ENCODE measurements at regions not wholly inside any gene's neighbourhood (a gene's known extent, or its start where the extent isn't known, plus 50 kb on each side); places are given as distances from the start of the nearest gene placed in this dataset.

DNA sequence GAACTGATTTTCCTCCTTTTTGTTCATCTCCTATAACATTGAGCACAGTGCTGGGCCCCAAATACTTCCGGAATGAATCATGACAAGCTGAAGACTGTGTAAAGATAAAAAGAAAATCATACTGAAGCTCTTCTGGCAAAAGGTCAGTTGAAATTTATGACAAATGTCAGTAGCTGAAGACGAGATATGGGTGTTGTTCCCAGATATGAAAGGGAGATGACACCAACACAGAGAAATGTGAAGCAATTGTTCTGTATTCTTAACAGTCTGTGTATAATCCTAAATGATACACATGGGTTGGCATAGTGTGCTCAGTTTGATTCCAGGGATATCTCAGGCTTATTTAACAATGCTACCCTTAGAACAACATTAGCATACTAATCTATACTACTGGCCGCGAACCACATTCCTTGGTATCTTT lies 170.5 kb upstream of the PITX2 start:
- Histone ChIP-seq H3K9me3 (ENCODE audit: control insufficient read depth in 2 of 3, insufficient read depth in 1 of 3, low read length in 3 of 3) (no peaks in the 10 kb centered on the region), H3K27me3 (ENCODE audit: control insufficient read depth, insufficient read depth, low read length) (no peaks in the 10 kb centered on the region), H3K9ac (ENCODE audit: low read length in 3 of 3) (no peak overlapping the region), H3K4me1 (ENCODE audit: control insufficient read depth in 2 of 3, insufficient read depth in 2 of 3, low read depth in 1 of 3, low read length in 3 of 3) (no peaks in the 10 kb centered on the region), H3K36me3 (ENCODE audit: control insufficient read depth in 2 of 3, insufficient read depth in 3 of 3, low read length in 3 of 3) (no peaks in the 10 kb centered on the region), H3K27ac (ENCODE audit: low read depth in 2 of 2, low read length in 2 of 2) (no peak overlapping the region), H3K4me3 (ENCODE audit: low read length in 3 of 3) (no peak overlapping the region)
- no peak for FAIRE-seq
- DNase-seq: no peak
- TF ChIP-seq, protein P1, sequence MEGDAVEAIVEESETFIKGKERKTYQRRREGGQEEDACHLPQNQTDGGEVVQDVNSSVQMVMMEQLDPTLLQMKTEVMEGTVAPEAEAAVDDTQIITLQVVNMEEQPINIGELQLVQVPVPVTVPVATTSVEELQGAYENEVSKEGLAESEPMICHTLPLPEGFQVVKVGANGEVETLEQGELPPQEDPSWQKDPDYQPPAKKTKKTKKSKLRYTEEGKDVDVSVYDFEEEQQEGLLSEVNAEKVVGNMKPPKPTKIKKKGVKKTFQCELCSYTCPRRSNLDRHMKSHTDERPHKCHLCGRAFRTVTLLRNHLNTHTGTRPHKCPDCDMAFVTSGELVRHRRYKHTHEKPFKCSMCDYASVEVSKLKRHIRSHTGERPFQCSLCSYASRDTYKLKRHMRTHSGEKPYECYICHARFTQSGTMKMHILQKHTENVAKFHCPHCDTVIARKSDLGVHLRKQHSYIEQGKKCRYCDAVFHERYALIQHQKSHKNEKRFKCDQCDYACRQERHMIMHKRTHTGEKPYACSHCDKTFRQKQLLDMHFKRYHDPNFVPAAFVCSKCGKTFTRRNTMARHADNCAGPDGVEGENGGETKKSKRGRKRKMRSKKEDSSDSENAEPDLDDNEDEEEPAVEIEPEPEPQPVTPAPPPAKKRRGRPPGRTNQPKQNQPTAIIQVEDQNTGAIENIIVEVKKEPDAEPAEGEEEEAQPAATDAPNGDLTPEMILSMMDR (IDR thresholded peaks at IDR 0.05; ENCODE audit: borderline replicate concordance, extremely low read depth, insufficient read depth): no peak
- intact Hi-C loops (cut with DNase I): no loop called here

DNA sequence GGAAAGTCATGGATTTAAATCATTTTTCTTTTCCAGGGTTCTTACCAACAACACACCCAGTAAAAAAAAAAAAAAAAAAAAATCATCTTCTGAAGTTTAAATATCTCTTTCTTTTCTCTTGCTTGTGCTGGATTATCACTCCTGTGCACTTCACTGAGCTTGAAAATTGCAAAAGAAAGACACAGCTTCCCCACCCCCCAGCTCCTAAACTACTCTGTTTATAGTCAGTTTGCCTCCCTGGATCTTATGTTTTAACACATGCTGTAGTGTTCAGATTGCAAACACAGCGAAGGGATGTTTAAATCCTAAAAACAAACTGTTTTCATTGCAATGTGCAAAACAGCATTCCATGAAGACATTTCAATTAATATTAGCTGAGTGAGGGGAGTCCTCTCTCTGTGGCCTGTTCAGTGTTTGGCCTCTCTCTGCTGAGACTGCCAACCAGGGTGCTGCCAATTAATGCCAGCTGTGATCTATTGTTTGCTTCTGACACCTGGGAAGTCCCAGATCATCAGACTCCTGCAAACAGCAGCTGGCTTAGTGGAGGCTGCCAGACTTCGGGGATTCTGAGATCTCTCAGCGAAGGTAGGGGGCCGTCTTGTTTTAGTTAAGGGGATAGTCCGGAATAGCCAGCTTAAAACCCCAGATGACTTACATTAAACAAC lies 171.1 kb upstream of the PITX2 start:
- no peak overlapping the region for H3K27ac ChIP-seq (ENCODE audit: low read depth in 2 of 2, low read length in 2 of 2)
- H3K36me3 ChIP-seq (ENCODE audit: control insufficient read depth in 2 of 3, insufficient read depth in 3 of 3, low read length in 3 of 3): no peaks in the 10 kb centered on the region
- FAIRE-seq: no peak
- no peak overlapping the region for H3K9ac ChIP-seq (ENCODE audit: low read length in 3 of 3)
- no peaks in the 10 kb centered on the region for H3K27me3 ChIP-seq (ENCODE audit: control insufficient read depth, insufficient read depth, low read length)
- H3K4me1 ChIP-seq (ENCODE audit: control insufficient read depth in 2 of 3, insufficient read depth in 2 of 3, low read depth in 1 of 3, low read length in 3 of 3): no peaks in the 10 kb centered on the region
- intact Hi-C loops (cut with DNase I): no loop called here
- TF ChIP-seq, protein P1 (IDR thresholded peaks at IDR 0.05; ENCODE audit: borderline replicate concordance, extremely low read depth, insufficient read depth): no peak
- H3K9me3 ChIP-seq (ENCODE audit: control insufficient read depth in 2 of 3, insufficient read depth in 1 of 3, low read length in 3 of 3): no peaks in the 10 kb centered on the region
- DNase-seq: peak in 1 of 5 donors; percentile 12
- no peak overlapping the region for H3K4me3 ChIP-seq (ENCODE audit: low read length in 3 of 3)

DNA sequence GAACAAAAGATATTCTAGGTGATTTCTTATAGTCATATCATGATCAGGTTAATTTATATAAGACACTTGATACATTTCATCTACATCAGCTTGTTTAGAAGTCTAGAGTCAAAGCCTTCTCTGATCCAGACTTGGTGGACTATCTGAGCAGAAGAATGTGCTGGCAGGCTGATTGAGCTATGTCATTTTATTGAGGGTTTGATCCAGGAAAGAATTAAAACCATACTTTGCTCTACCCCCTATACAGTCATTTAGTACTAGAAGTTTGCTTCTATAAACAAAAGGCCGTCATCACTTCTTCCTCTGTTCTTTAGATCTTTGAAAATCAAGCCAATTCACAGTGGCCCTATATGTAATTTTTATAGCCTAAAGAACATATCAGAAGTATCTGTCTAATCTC lies 173.1 kb upstream of the PITX2 start:
- no peak overlapping the region for H3K27ac ChIP-seq (ENCODE audit: low read depth in 2 of 2, low read length in 2 of 2)
- no peak overlapping the region for H3K9ac ChIP-seq (ENCODE audit: low read length in 3 of 3)
- TF ChIP-seq, protein P1 (IDR thresholded peaks at IDR 0.05; ENCODE audit: borderline replicate concordance, extremely low read depth, insufficient read depth): no peak
- H3K4me1 ChIP-seq (ENCODE audit: control insufficient read depth in 2 of 3, insufficient read depth in 2 of 3, low read depth in 1 of 3, low read length in 3 of 3): no peaks in the 10 kb centered on the region
- H3K36me3 ChIP-seq (ENCODE audit: control insufficient read depth in 2 of 3, insufficient read depth in 3 of 3, low read length in 3 of 3): no peaks in the 10 kb centered on the region
- DNase-seq (no peak), FAIRE-seq (no peak)
- no peaks in the 10 kb centered on the region for H3K9me3 ChIP-seq (ENCODE audit: control insufficient read depth in 2 of 3, insufficient read depth in 1 of 3, low read length in 3 of 3)
- intact Hi-C loops (cut with DNase I): no loop called here
- no peak overlapping the region for H3K4me3 ChIP-seq (ENCODE audit: low read length in 3 of 3)
- no peaks in the 10 kb centered on the region for H3K27me3 ChIP-seq (ENCODE audit: control insufficient read depth, insufficient read depth, low read length)

DNA sequence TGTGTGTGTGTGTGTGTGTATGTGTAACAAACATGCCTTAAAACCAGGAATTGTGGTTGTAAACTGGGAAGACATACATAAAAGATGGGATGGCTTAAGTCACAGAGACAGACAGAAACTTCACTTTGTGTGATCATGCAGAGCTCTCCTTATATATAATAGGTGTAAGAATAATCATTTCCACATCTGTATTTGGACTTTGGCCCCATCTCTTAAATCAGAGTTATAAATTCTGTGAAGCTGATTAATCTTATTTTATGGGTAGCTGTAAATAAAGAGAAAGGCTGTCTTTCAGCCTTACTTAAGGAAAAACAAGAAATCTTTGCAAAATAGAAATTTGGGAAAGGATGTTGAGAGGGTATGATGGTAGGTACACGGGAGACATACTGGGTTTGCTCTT lies 174.6 kb upstream of the PITX2 start:
- Histone ChIP-seq H3K9me3 (ENCODE audit: control insufficient read depth in 2 of 3, insufficient read depth in 1 of 3, low read length in 3 of 3) (no peaks in the 10 kb centered on the region), H3K36me3 (ENCODE audit: control insufficient read depth in 2 of 3, insufficient read depth in 3 of 3, low read length in 3 of 3) (no peaks in the 10 kb centered on the region), H3K4me1 (ENCODE audit: control insufficient read depth in 2 of 3, insufficient read depth in 2 of 3, low read depth in 1 of 3, low read length in 3 of 3) (no peaks in the 10 kb centered on the region), H3K9ac (ENCODE audit: low read length in 3 of 3) (no peak overlapping the region), H3K27ac (ENCODE audit: low read depth in 2 of 2, low read length in 2 of 2) (no peak overlapping the region), H3K4me3 (ENCODE audit: low read length in 3 of 3) (no peak overlapping the region), H3K27me3 (ENCODE audit: control insufficient read depth, insufficient read depth, low read length) (no peaks in the 10 kb centered on the region)
- TF ChIP-seq, protein P1 (IDR thresholded peaks at IDR 0.05; ENCODE audit: borderline replicate concordance, extremely low read depth, insufficient read depth): no peak
- intact Hi-C loops (cut with DNase I): no loop called here
- FAIRE-seq (no peak), DNase-seq (no peak)
